ENCODE measurements at regions not wholly inside any gene's neighbourhood (a gene's known extent, or its start where the extent isn't known, plus 50 kb on each side); places are given as distances from the start of the nearest gene placed in this dataset.

- intact Hi-C loops (cut with micrococcal nuclease) = no loop called here
- Histone ChIP-seq H3K4me3 (replicated peaks in 1 of 2; ENCODE audit: low read depth in 1 of 2, low read length in 2 of 2) (no peak overlapping the region), H3K36me3 (ENCODE audit: control insufficient read depth in 1 of 2, insufficient read depth in 2 of 2, low read length in 2 of 2) (no peaks in the 10 kb centered on the region), H3K9ac (ENCODE audit: low read length) (no peak overlapping the region), H4K20me1 (ENCODE audit: insufficient read depth) (no peaks in the 10 kb centered on the region), H3K27me3 (ENCODE audit: insufficient read depth, low read length) (peaks cover 41% of the 10 kb centered on the region), H3K4me1 (ENCODE audit: control insufficient read depth in 1 of 2, insufficient read depth in 2 of 2, low read length in 2 of 2) (no peaks in the 10 kb centered on the region), H3K4me2 (ENCODE audit: low read length) (no peak overlapping the region), H2AFZ (ENCODE audit: low read depth, low read length, poor library complexity, severe bottlenecking) (no peak overlapping the region), H3K9me3 (ENCODE audit: control insufficient read depth in 1 of 2, insufficient read depth in 1 of 2, low read depth in 1 of 2, low read length in 2 of 2) (no peaks in the 10 kb centered on the region), H3K9me2 (ENCODE audit: insufficient read depth) (no peaks in the 10 kb centered on the region), H3K27ac (ENCODE audit: low read depth, low read length) (no peak overlapping the region), H3K79me2 (ENCODE audit: insufficient read depth, low read length) (no peaks in the 10 kb centered on the region)
- no peak for TF ChIP-seq RAD21 (IDR thresholded peaks at IDR 0.05; ENCODE audit: low read depth)
- TF ChIP-seq ZNF274 (IDR thresholded peaks at IDR 0.05; ENCODE audit: low read depth, low read length) = no peak
- no peak for TF ChIP-seq ZFX (IDR thresholded peaks at IDR 0.05)
- no peak for TF ChIP-seq EZH2phosphoT487 (IDR thresholded peaks at IDR 0.05; ENCODE audit: borderline replicate concordance)
- no peak for TF ChIP-seq POLR2A (IDR thresholded peaks at IDR 0.05; ENCODE audit: borderline replicate concordance, extremely low read depth, insufficient read depth, insufficient read length)
- TF ChIP-seq JUND (IDR thresholded peaks at IDR 0.05) = no peak
- no peak for TF ChIP-seq SRF (IDR thresholded peaks at IDR 0.05; ENCODE audit: low read depth)
- no peak for TF ChIP-seq SIN3A (IDR thresholded peaks at IDR 0.05; ENCODE audit: low read depth)
- no peak for TF ChIP-seq CBX3 (IDR thresholded peaks at IDR 0.05; ENCODE audit: low read depth)
- TF ChIP-seq CTCF (IDR thresholded peaks at IDR 0.05 in 2 of 3, conservative IDR thresholded peaks at IDR 0.05 in 1 of 3; ENCODE audit: borderline replicate concordance in 1 of 3, insufficient read depth in 1 of 3, low read depth in 2 of 3, low read length in 2 of 3) = no peak
- TF ChIP-seq MAX (IDR thresholded peaks at IDR 0.05) = no peak
- TF ChIP-seq SP1 (IDR thresholded peaks at IDR 0.05; ENCODE audit: low read depth) = no peak
- TF ChIP-seq ATF3 (IDR thresholded peaks at IDR 0.05) = no peak
- CTCF ChIA-PET = no interaction called here
- BruUV-seq (replicated peaks) = no TSS peak
- RAD21 ChIA-PET (ENCODE audit: low non-redundant PET in 1 of 2, low total read pairs in 2 of 2, uncharacterized antibody in 2 of 2, unreplicated experiment in 2 of 2) = no interaction called here
- DNase-seq (ENCODE audit: low read depth, low spot score) (no peak), ATAC-seq (no peak)
- POLR2A ChIA-PET = no interaction called here
Measured at GRCh38 chr1:63082766-63083165, 239.6 kb upstream of the FOXD3 start.
